GM12892 (cell line): ENCODE measurements at regions not wholly inside any gene's neighbourhood (a gene's known extent, or its start where the extent isn't known, plus 50 kb on each side); places are given as distances from the start of the nearest gene placed in this dataset.

Source experiments
- POLR2A ChIP-seq: IDR thresholded peaks from 2 replicates; pipeline ENCODE4 v1.6.1; 2011; ENCODE audit warnings: low read depth, low read length, control low read depth
- POLR2AphosphoS5 ChIP-seq: IDR thresholded peaks from 2 replicates; pipeline ENCODE4 v1.6.1; 2011; ENCODE audit warnings: low read depth, low read length, control low read depth

- TF ChIP-seq POLR2A (no peak), POLR2AphosphoS5 (no peak)
Observed at GRCh38 chr5:167793700-167794099, 497.7 kb upstream of the WWC1 start.
